Neural crest cell (in vitro differentiated cells): ENCODE measurements at regions not wholly inside any gene's neighbourhood (a gene's known extent, or its start where the extent isn't known, plus 50 kb on each side); places are given as distances from the start of the nearest gene placed in this dataset.

Experiments used
- DNase-seq: peaks from one replicate; pipeline ENCODE4 v3.0.0; 2021; ENCODE audit warnings: low read depth, mixed read lengths, low spot score
- H3K27ac Mint-ChIP-seq: one replicate; pipeline ENCODE4 v1.8.0; 2021; ENCODE audit warnings: mild to moderate bottlenecking, mixed read lengths; ENCODE audit not compliant: unreplicated experiment
- H3K27me3 Mint-ChIP-seq: 2 replicates; pipeline ENCODE4 v1.8.0; 2021; ENCODE audit warnings: low read depth, mild to moderate bottlenecking, mixed read lengths
- H3K36me3 Mint-ChIP-seq: 2 replicates; pipeline ENCODE4 v1.8.0; 2021; ENCODE audit warnings: low read depth, mild to moderate bottlenecking, mixed read lengths
- H3K4me1 Mint-ChIP-seq: 2 replicates; pipeline ENCODE4 v1.8.0; 2021; ENCODE audit warnings: mixed read lengths
- H3K4me3 Mint-ChIP-seq: one replicate; pipeline ENCODE4 v1.8.0; 2021; ENCODE audit warnings: mild to moderate bottlenecking, mixed read lengths
- H3K9me3 Mint-ChIP-seq: 2 replicates; pipeline ENCODE4 v1.8.0; 2021; ENCODE audit warnings: mixed read lengths
- CTCF ChIP-seq: fragments of 200-600 bp; sonication (generic); conservative IDR thresholded peaks from 2 replicates; pipeline ENCODE4 v1.5.0; 2021; ENCODE audit warnings: antibody characterized with exemption, mild to moderate bottlenecking

- no peaks in the 10 kb centered on the region for H3K9me3 Mint-ChIP-seq
- no peak for TF ChIP-seq CTCF
- H3K4me3 Mint-ChIP-seq = no peak overlapping the region
- no peak for DNase-seq
- H3K27ac Mint-ChIP-seq = no peak overlapping the region
- no peaks in the 10 kb centered on the region for H3K27me3 Mint-ChIP-seq
- H3K4me1 Mint-ChIP-seq = peaks cover 9% of the 10 kb centered on the region
- H3K36me3 Mint-ChIP-seq = no peaks in the 10 kb centered on the region
Observed at GRCh38 chr2:239742377-239742776, 282.8 kb downstream of the NDUFA10 start.

- peaks cover 8% of the 10 kb centered on the region for H3K4me1 Mint-ChIP-seq
- no peaks in the 10 kb centered on the region for H3K27me3 Mint-ChIP-seq
- no peaks in the 10 kb centered on the region for H3K9me3 Mint-ChIP-seq
- H3K27ac Mint-ChIP-seq = no peak overlapping the region
- H3K36me3 Mint-ChIP-seq = no peaks in the 10 kb centered on the region
- DNase-seq = no peak
- TF ChIP-seq CTCF = no peak
- H3K4me3 Mint-ChIP-seq = no peak overlapping the region
Observed at GRCh38 chr2:239739206-239739605, 285.9 kb downstream of the NDUFA10 start.

- H3K4me3 Mint-ChIP-seq = no peak overlapping the region
- no peak overlapping the region for H3K27ac Mint-ChIP-seq
- DNase-seq = no peak
- no peaks in the 10 kb centered on the region for H3K27me3 Mint-ChIP-seq
- peaks cover 11% of the 10 kb centered on the region for H3K4me1 Mint-ChIP-seq
- no peaks in the 10 kb centered on the region for H3K9me3 Mint-ChIP-seq
- TF ChIP-seq CTCF = no peak
- H3K36me3 Mint-ChIP-seq = no peaks in the 10 kb centered on the region
Observed at GRCh38 chr2:239738159-239738558, 287.0 kb downstream of the NDUFA10 start.

- Mint-ChIP-seq H3K4me1 (peaks cover 11% of the 10 kb centered on the region), H3K36me3 (no peaks in the 10 kb centered on the region), H3K9me3 (no peaks in the 10 kb centered on the region), H3K4me3 (no peak overlapping the region), H3K27me3 (no peaks in the 10 kb centered on the region), H3K27ac (no peak overlapping the region)
- no peak for TF ChIP-seq CTCF
- DNase-seq = no peak
Observed at GRCh38 chr2:239737144-239737463, 288.0 kb downstream of the NDUFA10 start.

- Mint-ChIP-seq H3K27me3 (no peaks in the 10 kb centered on the region), H3K36me3 (no peaks in the 10 kb centered on the region), H3K27ac (no peak overlapping the region), H3K4me1 (peaks cover 11% of the 10 kb centered on the region), H3K4me3 (no peak overlapping the region), H3K9me3 (no peaks in the 10 kb centered on the region)
- no peak for TF ChIP-seq CTCF
- DNase-seq = no peak
Observed at GRCh38 chr2:239736358-239737143, 288.6 kb downstream of the NDUFA10 start.
